Endothelial cell of umbilical vein (primary cell): ENCODE measurements at regions not wholly inside any gene's neighbourhood (a gene's known extent, or its start where the extent isn't known, plus 50 kb on each side); places are given as distances from the start of the nearest gene placed in this dataset.

Source experiments
- EZH2 ChIP-seq: IDR thresholded peaks from 2 replicates; pipeline ENCODE4 v1.6.1; 2012; ENCODE audit warnings: borderline replicate concordance, low read depth, mild to moderate bottlenecking, moderate library complexity, low read length, inconsistent platforms; ENCODE audit not compliant: severe bottlenecking
- POLR2AphosphoS5 ChIP-seq: IDR thresholded peaks from 2 replicates; pipeline ENCODE4 v1.6.1; 2012; ENCODE audit warnings: low read depth, mild to moderate bottlenecking, control low read depth, low read length, moderate library complexity; ENCODE audit not compliant: insufficient read depth
- TF ChIP-seq, protein P1 (sequence below), 2 donors: IDR thresholded peaks; 1 replicate in 1 of 2; 2 replicates in 1 of 2; pipeline ENCODE4 v1.5.1; 2011; ENCODE audit warnings: low read length in 2 of 2, mild to moderate bottlenecking in 2 of 2, moderate library complexity in 2 of 2, control low read depth in 1 of 2, inconsistent platforms in 1 of 2, low read depth in 1 of 2; ENCODE audit not compliant: insufficient read depth in 1 of 2; ENCODE audit errors: extremely low read depth in 1 of 2

DNA sequence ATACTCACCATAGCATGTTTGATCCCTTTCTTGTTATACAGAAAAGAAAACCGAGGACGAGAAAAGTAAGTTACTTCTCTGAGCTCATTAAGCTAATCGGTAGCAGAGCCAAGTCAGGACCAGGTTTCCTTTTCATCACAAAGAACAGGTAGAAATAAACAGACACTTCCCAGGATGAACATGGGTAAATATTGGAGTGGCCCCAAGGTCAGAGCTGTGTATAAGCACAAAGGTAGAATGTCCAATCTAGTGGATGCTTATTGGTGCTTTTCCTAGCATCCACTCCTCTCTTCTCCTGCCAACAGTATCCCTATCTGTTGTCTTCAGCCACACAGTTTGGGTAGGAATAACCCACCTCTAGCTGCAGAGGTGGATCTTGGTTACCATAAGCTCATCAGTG is 52.8 kb upstream of the THUMPD3 start:
- TF ChIP-seq, protein P1, sequence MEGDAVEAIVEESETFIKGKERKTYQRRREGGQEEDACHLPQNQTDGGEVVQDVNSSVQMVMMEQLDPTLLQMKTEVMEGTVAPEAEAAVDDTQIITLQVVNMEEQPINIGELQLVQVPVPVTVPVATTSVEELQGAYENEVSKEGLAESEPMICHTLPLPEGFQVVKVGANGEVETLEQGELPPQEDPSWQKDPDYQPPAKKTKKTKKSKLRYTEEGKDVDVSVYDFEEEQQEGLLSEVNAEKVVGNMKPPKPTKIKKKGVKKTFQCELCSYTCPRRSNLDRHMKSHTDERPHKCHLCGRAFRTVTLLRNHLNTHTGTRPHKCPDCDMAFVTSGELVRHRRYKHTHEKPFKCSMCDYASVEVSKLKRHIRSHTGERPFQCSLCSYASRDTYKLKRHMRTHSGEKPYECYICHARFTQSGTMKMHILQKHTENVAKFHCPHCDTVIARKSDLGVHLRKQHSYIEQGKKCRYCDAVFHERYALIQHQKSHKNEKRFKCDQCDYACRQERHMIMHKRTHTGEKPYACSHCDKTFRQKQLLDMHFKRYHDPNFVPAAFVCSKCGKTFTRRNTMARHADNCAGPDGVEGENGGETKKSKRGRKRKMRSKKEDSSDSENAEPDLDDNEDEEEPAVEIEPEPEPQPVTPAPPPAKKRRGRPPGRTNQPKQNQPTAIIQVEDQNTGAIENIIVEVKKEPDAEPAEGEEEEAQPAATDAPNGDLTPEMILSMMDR (IDR thresholded peaks at IDR 0.05; ENCODE audit: extremely low read depth in 1 of 2, insufficient read depth in 1 of 2, low read depth in 1 of 2, low read length in 2 of 2), result no peak
- TF ChIP-seq EZH2 (no peak), POLR2AphosphoS5 (no peak)
